Prostate gland (tissue), 2 donors: ENCODE measurements at regions not wholly inside any gene's neighbourhood (a gene's known extent, or its start where the extent isn't known, plus 50 kb on each side); places are given as distances from the start of the nearest gene placed in this dataset.

ENCODE experiments used
- DNase-seq: peaks from one replicate; pipeline ENCODE4 v3.0.0-alpha.2; 2019; ENCODE audit warnings: low spot score
- H3K27ac ChIP-seq, 2 donors: fragments of 200-600 bp; sonication (generic); 2 replicates each; pipeline ENCODE4 v1.5.1; 2017 to 2019
- H3K27me3 ChIP-seq: fragments of 200-600 bp; sonication (generic); replicated peaks from 2 replicates; pipeline ENCODE4 v1.5.1; 2019; ENCODE audit not compliant: insufficient read depth
- H3K36me3 ChIP-seq, 2 donors: fragments of 200-600 bp; sonication (generic); 1 replicate in 1 of 2; 2 replicates in 1 of 2; pipeline versions ENCODE4 v1.5.1 to v1.8.1; 2017 to 2019
- H3K4me1 ChIP-seq: fragments of 200-600 bp; sonication (generic); replicated peaks from 2 replicates; pipeline ENCODE4 v1.5.1; 2019
- H3K4me3 ChIP-seq, 2 donors: fragments of 200-600 bp; sonication (generic); 2 replicates each; pipeline ENCODE4 v1.5.1; 2017 to 2019
- H3K9me3 ChIP-seq: fragments of 200-600 bp; sonication (generic); 2 replicates; pipeline ENCODE4 v1.5.1; 2017
- CTCF ChIP-seq, 4 experiments: fragments of 200-600 bp in 2 of 4; fragments of 450-650 bp in 2 of 4; sonication (generic) in 2 of 4; IDR thresholded peaks; 1 replicate in 3 of 4; 2 replicates in 1 of 4; pipeline ENCODE4 v1.5.1; 2016 to 2019; ENCODE audit warnings: antibody characterized with exemption in 4 of 4, mild to moderate bottlenecking in 2 of 4, moderate library complexity in 2 of 4
- POLR2A ChIP-seq: fragments of 450-650 bp; IDR thresholded peaks from one replicate; pipeline ENCODE4 v1.6.1; 2016; ENCODE audit warnings: antibody characterized with exemption, mild to moderate bottlenecking
- POLR2AphosphoS5 ChIP-seq: sonication (generic); formaldehyde crosslinking; IDR thresholded peaks from one replicate; pipeline ENCODE4 v1.6.1; 2017; ENCODE audit warnings: antibody characterized with exemption
- WGBS: methylation state at CpG from one replicate; pipeline ENCODE4 v1.1.5; 2018; 5-methylcytosine and 5-hydroxymethylcytosine counted together
- intact Hi-C: fragments of 100-400 bp; cut with DNase I; formaldehyde crosslinking; loops from one replicate; pipeline ENCODE4 v1.14.2; 2022

- Histone ChIP-seq H3K27ac (no peak overlapping the region), H3K4me3 (no peak overlapping the region), H3K4me1 (no peaks in the 10 kb centered on the region), H3K36me3 (no peaks in the 10 kb centered on the region), H3K9me3 (no peaks in the 10 kb centered on the region), H3K27me3 (no peaks in the 10 kb centered on the region)
- intact Hi-C loops = no loop called here
- no peak for DNase-seq
- no peak for TF ChIP-seq CTCF (IDR thresholded peaks at IDR 0.05)
- TF ChIP-seq POLR2AphosphoS5 = no peak
- no peak for TF ChIP-seq POLR2A
- 93% methylated on average over 10 of the region's 10 CpGs for WGBS
Observed at GRCh38 chr20:57102566-57102965, 163.9 kb downstream of the BMP7 start.

- Histone ChIP-seq H3K27me3 (no peaks in the 10 kb centered on the region), H3K4me1 (no peaks in the 10 kb centered on the region), H3K27ac (no peak overlapping the region), H3K4me3 (no peak overlapping the region), H3K36me3 (no peaks in the 10 kb centered on the region), H3K9me3 (no peaks in the 10 kb centered on the region)
- intact Hi-C loops = no loop called here
- DNase-seq = no peak
- 42% methylated on average over 11 of the region's 11 CpGs for WGBS
- TF ChIP-seq POLR2A (no peak), CTCF (IDR thresholded peaks at IDR 0.05) (no peak), POLR2AphosphoS5 (no peak)
Observed at GRCh38 chr20:57103146-57103800, 163.2 kb downstream of the BMP7 start.

- intact Hi-C loops = no loop called here
- Histone ChIP-seq H3K27me3 (no peaks in the 10 kb centered on the region), H3K36me3 (no peaks in the 10 kb centered on the region), H3K4me3 (no peak overlapping the region), H3K27ac (no peak overlapping the region), H3K4me1 (no peaks in the 10 kb centered on the region), H3K9me3 (no peaks in the 10 kb centered on the region)
- 90% methylated on average over 11 of the region's 11 CpGs for WGBS
- no peak for DNase-seq
- TF ChIP-seq CTCF (IDR thresholded peaks at IDR 0.05) = no peak
- TF ChIP-seq POLR2A = no peak
- TF ChIP-seq POLR2AphosphoS5 = no peak
Observed at GRCh38 chr20:57104113-57104512, 162.3 kb downstream of the BMP7 start.

DNA sequence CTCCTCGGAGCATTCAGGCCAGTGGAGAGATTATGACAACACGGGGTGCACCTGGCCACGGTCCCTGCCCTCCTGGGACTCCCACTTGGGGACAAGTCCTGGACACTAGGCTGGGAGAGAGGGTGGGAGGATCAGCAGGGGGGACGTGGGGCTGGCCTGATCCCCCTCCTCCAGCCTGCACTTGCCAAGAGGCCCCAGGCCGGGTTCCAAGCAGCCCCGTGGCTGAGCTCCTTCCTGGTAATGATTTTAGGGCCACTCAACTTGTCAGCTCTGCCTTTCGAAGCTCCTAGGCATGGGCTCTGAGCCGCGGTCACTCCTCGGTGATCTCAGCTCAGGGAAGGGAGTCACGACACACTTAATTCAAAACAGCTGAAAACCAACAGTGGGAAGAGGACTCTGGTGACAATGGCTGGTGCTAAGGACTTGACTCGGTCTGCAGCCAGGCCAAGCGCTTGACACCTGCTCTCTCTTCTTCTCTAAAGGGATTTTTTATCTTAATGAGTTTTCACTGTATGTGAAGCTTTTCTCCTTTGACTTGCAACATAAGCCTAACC is 161.7 kb downstream of the BMP7 start:
- 65% methylated on average over 13 of the region's 13 CpGs for WGBS
- DNase-seq = no peak
- H3K27me3 ChIP-seq = no peaks in the 10 kb centered on the region
- intact Hi-C loops = no loop called here
- TF ChIP-seq CTCF (IDR thresholded peaks at IDR 0.05) = no peak
- TF ChIP-seq POLR2A = no peak
- no peak for TF ChIP-seq POLR2AphosphoS5
- no peaks in the 10 kb centered on the region for H3K4me1 ChIP-seq
- H3K36me3 ChIP-seq = no peaks in the 10 kb centered on the region
- no peaks in the 10 kb centered on the region for H3K9me3 ChIP-seq
- no peak overlapping the region for H3K27ac ChIP-seq
- no peak overlapping the region for H3K4me3 ChIP-seq

- TF ChIP-seq POLR2A (no peak), POLR2AphosphoS5 (no peak), CTCF (IDR thresholded peaks at IDR 0.05) (no peak)
- no peak for DNase-seq
- Histone ChIP-seq H3K27me3 (no peaks in the 10 kb centered on the region), H3K9me3 (no peaks in the 10 kb centered on the region), H3K36me3 (no peaks in the 10 kb centered on the region), H3K27ac (no peak overlapping the region), H3K4me3 (no peak overlapping the region), H3K4me1 (no peaks in the 10 kb centered on the region)
- intact Hi-C loops = no loop called here
- 86% methylated on average over 12 of the region's 12 CpGs for WGBS
Observed at GRCh38 chr20:57106030-57106682, 160.3 kb downstream of the BMP7 start.
